H7 (cell line): ENCODE measurements at regions not wholly inside any gene's neighbourhood (a gene's known extent, or its start where the extent isn't known, plus 50 kb on each side); places are given as distances from the start of the nearest gene placed in this dataset.
"Not testable (repeated sequence)": the region's sequence is repeated elsewhere in the genome, so short reads cannot be mapped to it uniquely, and the experiment has no call there.

Experiments used
- DNase-seq: peaks from one replicate; pipeline ENCODE4 v3.0.0; 2012
- H3K27me3 ChIP-seq: 2 replicates; pipeline ENCODE4 v1.6.0; 2011; ENCODE audit warnings: mild to moderate bottlenecking, low read length; ENCODE audit not compliant: control insufficient read depth, insufficient read depth
- H3K36me3 ChIP-seq: replicated peaks from 2 replicates; pipeline ENCODE4 v1.5.1; 2011; ENCODE audit warnings: low read length; ENCODE audit not compliant: control insufficient read depth, insufficient read depth
- H3K4me3 ChIP-seq: 2 replicates; pipeline ENCODE4 v1.5.1; 2011; ENCODE audit warnings: low read depth, mild to moderate bottlenecking, control low read depth, low read length, moderate library complexity; ENCODE audit not compliant: insufficient read depth

DNA sequence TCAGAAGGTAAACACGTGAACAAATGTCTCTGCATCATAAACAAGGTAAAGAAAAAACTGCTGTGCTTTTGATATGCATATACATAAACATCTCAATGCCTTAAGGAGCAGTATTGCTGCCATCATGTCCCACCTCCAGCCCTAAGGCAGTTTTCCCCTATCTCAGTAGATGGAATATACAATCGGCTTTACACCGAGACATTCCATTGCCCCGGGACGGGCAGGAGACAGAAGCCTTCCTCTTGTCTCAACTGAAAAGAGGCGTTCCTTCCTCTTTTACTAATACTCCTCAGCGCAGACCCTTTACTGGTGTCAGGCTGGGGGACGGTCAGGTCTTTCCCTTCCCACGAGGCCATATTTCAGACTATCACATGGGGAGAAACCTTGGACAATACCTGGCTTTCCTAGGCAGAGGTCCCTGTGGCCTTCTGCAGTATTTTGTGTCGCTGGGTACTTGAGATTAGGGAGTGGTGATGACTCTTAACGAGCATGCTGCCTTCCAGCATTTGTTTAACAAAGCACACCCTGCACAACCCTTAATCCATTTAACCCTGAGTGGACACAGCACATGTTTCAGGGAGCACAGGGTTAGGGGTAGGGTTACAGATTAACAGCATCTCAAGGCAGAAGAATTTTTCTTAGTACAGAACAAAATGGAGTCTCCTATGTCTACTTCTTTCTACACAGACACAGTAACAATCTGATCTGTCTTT is 65.4 kb downstream of the RBM11 start:
- DNase-seq, H3K36me3 ChIP-seq, H3K27me3 ChIP-seq: not testable (repeated sequence)
- H3K4me3 ChIP-seq: peak overlapping the region; percentile 19; the same call in 1 of the 2 replicates
